GM18499 (cell line): ENCODE measurements at regions not wholly inside any gene's neighbourhood (a gene's known extent, or its start where the extent isn't known, plus 50 kb on each side); places are given as distances from the start of the nearest gene placed in this dataset.

Source experiments
- ATAC-seq: cut with Tn5 transposase; IDR thresholded peaks from one replicate; pipeline ENCODE4 v1.9.1; 2021; ENCODE audit warnings: moderate number of reproducible peaks; ENCODE audit not compliant: insufficient read depth, unreplicated experiment

DNA sequence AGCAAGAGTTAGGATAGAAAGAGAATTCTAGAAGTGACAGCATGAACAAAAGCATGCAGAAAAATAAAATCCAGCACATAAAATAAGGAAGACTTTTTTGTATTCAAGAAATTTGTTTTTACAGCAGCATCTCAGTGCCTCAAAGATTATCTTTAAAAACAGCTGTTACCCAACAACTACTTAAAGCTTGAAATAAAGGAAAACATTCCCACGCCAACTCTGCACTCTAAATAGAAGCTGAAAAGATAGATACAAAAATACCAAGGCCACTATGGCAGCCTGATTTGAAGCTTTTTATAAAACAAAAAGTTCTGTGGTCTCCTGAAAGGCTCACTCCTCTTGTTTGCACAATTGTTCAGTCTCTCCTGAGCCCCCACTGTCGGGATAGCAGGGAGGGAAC is 83.6 kb upstream of the LRRC55 start:
- ATAC-seq, result no peak

DNA sequence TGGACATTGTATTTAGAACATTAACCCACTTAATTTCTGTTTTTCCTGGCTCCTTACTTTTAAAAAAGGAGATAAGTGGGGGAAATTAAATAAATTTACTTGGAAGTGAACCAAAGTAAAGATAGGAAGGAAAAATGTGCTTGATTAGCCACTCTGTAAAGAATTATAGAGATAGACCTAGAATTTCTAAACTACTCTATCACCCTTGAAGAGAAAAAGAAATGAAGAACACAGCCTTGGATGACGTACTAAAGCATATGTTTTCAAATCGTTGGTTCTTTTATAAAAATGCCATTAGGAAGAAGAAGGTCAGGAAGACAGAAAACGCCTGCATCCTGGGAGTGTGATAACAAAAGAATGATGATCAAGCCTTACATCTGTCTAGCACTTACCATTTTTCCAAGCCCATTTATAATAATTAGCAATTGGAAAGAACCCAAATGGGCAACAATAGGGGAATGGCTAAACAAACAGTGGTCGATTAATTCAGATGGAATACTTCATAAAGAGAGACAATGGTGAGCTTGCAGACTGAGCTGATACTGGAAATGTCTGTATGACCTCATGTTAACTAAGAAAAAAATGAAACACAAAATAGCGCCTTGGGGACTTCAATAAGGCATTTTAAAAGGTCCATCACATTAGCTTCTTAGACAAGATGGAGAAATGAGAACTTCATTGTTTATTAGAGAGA is 81.0 kb upstream of the LRRC55 start:
- ATAC-seq, result no peak

DNA sequence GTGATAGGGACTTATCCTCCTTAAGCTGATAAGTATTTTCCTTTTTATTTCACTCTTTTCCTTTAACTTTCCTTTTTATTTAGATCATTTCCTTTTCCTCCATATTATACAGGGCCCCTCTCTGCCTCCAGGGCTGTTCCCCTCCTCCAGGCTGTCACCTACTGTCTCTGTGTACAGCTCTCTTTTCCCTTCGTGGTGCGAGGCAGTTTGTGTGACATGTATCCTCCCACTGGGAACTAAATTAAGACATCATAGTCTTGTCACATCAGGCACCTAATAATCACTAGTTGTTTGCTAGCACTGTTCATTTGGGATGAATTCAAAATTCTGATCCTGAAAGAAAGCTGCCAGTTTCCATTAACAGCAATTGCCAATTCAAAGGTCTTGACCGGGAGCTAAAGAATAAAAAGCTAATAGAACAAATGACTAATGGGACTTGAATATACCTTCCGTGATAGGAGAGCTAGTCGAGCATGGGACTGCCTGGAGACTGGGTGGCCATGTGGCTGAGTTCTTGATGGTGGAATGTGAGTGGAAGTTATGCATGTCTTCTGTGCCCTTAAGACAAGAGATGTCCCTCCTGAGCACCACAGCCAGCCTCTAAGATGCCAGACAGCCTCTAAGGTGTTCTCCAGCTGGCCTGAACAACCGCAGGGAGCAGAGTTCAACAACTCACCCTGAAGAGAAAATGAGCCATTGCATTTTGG is 77.7 kb upstream of the LRRC55 start:
- ATAC-seq, result no peak

DNA sequence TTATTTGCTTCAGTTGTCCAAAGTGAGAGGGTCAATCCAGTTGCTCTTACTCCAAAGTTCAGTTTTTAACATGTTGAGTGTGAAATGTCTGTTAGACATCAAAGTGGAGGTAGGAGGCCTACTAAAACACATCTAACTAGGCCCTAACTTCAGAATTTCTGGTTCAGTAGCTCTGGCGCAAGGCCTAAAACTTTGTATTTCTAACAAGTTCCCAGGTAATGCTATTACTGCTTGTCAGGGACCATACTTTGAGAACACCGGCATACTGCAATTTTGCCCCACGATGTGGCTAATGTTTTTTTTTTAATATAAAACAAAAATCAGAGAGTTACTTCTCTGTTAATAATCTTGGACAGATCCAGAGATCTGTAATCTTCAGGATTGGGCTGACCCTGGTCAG is 72.4 kb upstream of the LRRC55 start:
- no peak for ATAC-seq

DNA sequence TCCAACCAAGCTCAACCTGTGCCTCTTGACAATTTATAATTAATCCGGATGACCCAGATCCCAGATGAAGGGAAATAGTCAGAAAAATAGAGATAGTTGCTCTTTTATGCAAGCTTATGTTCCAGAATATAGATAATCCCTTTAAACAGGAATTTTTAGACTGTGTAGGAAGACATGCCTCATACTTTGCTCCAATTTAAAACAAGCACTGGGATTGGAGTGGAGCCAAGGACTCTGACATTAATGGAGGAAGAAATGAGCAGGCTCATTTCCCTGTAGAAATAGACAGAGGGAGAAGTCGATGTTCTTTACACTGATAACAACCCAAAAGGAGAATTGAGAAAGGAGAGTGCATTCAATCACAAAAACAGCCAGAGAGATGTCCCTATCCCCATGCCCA is 70.1 kb upstream of the LRRC55 start:
- no peak for ATAC-seq

DNA sequence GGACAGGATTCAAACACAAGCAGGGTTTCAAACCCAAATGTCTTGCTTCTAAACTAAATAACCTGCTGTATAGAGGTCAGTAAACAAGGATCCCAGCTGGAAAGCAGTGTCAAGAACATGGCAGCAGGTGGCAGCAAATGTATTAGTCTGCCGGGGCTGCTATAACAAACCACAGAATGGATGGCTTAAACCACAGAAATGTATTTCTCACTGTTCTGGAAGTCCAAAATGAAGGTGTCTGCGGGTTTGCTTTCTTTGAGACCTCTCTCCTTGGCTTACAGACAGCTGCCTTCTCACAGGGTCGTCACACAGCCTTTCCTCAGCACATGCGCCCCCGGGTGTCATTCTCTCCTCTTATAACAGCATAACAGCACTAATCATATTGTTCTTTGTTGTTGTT is 65.1 kb upstream of the LRRC55 start:
- ATAC-seq, result no peak

DNA sequence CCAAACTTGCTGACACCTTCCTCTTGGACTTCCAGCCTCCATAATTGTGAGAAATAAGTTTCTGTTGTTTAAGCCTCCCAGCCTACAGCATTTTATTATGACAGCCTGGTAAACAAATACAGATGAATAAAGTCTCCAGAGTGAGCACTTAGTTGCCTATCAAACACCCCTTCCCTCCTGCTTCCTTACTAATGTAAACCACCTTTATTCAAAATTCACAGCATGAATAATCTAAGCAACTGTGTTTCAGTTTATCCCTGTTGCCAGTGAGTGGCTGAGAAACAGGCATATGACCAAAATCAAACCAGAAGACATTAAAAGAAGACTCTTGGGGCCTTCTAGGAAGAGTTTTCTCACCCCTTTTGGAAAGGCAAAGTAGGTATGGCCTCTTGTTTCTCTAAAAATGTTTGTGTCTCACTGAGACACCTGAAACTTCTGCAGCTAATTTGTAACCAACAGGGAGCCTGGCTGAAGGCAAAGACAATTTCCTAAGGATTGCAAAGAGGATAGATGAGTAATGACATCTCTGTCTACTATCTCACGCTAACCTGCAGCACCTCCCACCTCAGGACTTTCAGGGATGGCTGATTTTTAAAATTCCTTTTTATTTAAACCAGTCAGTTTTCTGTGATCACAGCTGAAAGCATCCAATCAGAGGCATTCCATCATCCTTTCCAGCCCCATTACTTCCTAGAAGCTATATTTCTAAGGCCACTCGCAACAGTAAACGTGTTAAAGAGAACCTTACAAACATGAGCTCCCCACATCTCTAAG is 61.4 kb upstream of the LRRC55 start:
- ATAC-seq, result no peak

DNA sequence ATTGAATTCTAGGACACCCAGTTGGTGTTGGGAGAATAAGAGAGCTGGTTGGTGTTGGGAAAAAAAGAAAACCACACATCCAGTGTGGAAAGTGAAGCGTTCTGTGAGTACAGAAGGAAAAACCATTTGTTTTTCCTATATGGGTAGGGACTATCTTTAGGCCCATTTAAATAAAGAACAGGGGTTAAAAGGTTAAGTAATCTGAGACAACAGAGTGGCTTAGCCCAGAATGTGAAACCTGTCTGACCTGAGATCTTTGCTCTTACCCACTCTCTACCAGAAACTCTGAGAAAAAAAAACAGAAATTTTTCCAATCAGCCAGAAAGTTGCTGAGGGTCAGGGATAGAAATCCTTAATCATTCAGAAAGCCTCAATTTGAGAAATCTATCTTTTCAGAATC is 59.8 kb upstream of the LRRC55 start:
- ATAC-seq, result no peak

DNA sequence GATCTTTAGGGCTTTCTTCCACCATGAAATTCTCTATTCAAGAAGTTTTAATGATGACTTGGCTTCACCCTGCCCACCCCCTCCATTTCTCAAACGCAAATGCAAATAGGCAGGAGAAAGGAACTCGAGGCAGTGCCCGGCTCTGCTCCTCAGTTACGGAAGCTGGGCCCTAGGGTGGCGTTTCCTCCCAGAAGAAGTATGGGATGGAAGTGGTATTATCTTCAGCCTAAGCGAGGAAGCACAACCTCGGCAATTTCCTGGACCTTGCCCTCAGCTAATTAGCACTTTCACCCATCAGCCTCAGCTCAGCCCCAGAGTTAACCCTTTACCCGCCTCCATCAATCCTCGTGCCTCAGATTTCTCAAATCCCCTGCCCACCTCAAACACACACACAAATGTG is 58.2 kb upstream of the LRRC55 start:
- no peak for ATAC-seq

DNA sequence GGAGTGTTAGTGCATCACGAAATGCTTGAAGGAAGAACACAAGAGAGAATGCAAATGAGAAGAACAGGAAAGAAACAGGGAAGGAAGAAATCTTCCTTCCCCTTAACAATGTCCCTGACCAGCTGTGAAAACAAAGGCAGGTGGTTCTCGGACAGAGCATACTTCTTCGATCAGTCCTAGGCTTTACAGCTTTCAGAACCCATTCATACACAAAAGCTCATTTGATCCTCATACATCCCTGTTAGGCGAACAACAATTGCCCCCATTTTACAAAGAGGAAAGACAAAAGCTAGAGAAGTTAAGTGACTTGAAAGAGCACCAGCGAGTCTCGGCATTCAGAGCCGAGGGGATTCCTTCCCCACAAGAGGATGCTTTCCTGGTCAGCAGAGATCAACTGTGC is 57.2 kb upstream of the LRRC55 start:
- no peak for ATAC-seq

DNA sequence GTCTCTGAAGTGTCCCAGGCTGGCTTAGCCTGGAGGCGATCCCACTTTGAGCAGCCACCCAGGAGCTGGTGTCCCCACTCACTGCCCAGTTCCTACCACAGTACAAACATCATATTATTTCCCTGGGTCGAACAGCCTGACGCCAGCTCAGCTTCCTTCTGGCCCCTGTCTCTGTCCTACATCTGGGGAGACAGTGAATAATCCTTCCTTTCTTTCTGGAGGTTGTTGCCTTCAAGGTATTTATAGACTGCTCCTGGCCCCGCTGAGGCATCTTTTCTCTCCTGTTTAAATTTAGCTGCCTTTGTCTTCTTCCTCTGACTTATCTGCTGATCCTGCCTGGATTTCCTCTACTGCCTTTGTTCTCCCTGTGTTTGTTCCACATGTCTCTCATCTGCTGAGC is 56.8 kb upstream of the LRRC55 start:
- ATAC-seq, result no peak

DNA sequence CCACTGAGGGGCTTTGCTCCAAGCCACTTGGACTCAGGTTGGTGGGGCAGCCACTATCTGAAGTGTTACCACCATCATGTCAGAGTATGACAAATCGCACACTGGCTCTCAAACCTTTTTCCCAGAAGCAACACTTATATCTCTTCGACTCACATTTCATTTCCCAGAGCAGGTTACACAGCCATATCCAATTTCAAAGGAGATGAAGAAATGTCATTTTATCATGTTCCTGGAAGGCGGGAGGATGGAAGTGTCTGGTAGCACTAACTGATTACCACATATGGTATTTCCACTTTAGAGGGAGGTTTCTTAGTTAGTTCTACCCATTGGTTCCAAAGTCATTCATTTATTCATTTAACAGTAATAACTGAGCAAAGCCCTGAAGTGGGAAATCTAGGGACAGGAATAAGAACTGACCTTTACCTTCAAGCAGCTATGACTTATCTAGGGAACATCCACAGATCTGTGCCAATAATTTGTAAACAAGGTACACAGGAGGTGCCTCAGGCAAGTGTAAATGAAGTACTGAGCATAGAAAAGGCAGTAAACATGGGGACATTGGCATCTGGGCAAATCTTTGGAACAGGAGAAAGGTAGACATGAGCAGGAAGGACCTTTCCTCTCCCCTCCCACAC is 54.9 kb upstream of the LRRC55 start:
- no peak for ATAC-seq

DNA sequence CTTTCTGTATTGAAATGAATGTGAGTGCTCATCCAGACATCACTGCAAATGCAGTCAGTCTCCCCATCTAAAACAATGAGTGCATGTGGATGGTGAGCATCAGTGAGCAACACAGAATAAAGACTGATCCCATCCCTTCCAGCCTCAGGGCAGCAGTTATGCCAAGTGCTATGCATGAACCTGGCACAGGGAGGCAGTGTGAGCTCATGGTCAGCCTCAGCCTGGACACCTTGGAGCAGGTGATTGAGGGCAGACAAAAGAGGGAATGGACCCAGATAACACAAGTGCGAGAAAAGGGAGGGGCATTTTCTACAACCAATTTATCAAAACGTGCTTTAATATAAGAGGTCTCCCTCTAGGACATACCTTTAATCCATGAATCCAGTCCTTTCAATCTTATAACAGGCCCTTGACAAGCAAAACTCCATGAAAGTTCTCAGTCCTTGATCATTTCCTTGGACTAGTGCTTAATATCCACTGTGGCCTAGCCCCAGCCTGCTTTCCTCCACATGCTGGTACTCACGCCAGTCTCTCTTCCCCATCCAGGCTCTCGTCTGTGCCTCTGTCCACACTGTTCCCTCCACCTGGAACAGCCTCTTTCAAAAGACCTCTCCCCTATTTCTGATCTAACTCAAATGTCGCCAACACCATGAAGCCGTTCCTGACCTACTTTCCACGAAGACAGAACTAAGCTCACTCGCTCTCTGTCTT is 50.5 kb upstream of the LRRC55 start:
- ATAC-seq, result no peak
